GM12872 (cell line): ENCODE measurements at regions not wholly inside any gene's neighbourhood (a gene's known extent, or its start where the extent isn't known, plus 50 kb on each side); places are given as distances from the start of the nearest gene placed in this dataset.

Source experiments
- CTCF ChIP-seq: IDR thresholded peaks from 3 replicates; pipeline ENCODE4 v1.5.1; 2011; ENCODE audit warnings: low read depth, mild to moderate bottlenecking, low read length, moderate library complexity; ENCODE audit not compliant: insufficient read depth

GRCh38 chr14:46147452-46147851, 504.1 kb downstream of the RPL10L start:
- no peak for TF ChIP-seq CTCF

DNA sequence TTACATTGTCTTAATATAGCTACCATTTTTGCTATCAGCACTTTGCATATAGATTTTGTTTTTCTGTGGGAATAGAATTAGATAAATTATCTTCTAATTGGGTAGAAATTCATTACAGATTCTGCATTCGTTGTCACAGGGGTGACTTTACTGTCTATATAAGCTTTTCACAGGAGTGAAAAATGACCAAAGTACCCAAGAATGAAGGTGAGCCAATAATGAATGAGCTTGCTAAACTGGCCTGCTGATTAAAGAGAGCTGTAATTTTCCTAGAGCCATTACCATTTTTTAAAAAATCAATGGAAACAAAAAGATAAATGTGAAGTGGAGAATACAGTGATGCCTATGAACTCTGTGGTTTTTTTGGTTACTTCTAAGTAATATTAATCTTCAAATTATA, 504.6 kb downstream of the RPL10L start:
- no peak for TF ChIP-seq CTCF

DNA sequence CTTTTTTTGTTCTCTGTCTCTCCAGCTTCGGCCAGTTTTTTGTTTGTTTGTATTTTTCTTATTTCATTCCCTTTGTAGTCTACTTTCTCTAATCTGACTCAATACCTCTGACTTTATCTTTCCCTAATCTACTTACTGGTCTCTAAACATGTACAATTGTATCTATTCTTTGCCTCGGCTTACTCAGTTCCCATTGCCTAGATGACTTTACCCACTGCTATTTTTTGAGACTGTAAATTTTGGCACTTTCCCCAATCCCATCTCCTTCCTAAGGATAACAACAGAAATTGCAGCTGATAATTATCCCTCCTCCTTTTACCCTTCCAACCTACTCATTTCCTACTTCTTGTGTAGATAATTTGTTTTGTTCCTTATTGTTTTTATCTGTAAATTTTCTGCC, 511.1 kb downstream of the RPL10L start:
- TF ChIP-seq CTCF: no peak

- TF ChIP-seq CTCF: no peak
Observed at GRCh38 chr14:46139649-46140048, 511.9 kb downstream of the RPL10L start.

DNA sequence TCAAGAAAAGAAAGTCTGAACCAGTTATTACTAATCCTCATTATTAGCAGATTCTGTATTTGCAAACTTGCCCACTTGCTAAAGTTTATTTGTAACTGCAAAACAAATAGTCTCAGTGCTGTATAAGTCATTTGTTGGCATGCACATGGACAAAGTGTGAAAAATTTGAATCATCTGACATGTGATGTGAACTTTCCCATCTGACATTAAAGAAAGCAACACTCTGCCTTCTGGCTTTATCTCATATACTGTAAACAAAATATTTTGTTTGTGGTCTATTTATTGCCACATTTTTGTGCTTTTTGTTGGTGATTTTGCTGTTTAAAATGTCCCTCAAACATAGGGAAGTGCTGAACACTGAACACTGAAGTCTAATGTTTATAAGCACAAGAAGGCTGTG, 513.8 kb downstream of the RPL10L start:
- TF ChIP-seq CTCF: no peak

GRCh38 chr14:46136456-46136855, 515.1 kb downstream of the RPL10L start:
- TF ChIP-seq CTCF: no peak

DNA sequence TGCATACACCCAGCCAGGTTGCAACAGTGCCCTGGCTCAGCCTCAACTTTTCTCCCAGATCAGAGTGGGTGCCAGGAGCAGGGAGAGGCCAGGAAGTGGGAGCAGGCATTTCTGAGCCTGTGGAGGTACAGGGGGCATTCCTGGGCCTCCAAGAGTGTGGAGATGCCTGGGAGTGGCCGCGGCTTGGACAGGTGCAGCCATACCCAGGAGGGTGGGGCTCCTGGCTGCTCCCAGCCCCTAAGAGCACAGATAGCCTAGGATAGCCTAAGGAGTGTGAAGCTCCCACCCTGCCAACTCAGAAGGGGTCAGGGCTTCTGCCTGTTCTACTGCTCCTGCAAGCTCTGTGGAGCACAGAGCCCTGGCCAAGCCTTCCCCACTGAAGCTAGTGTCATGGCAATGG, 543.4 kb downstream of the RPL10L start:
- no peak for TF ChIP-seq CTCF

GRCh38 chr14:46091819-46092218, 559.8 kb downstream of the RPL10L start:
- TF ChIP-seq CTCF: no peak
